GM12873 (cell line): ENCODE measurements at regions not wholly inside any gene's neighbourhood (a gene's known extent, or its start where the extent isn't known, plus 50 kb on each side); places are given as distances from the start of the nearest gene placed in this dataset.

ENCODE experiments used
- CTCF ChIP-seq: IDR thresholded peaks from 2 replicates; pipeline ENCODE4 v1.5.1; 2012; ENCODE audit warnings: low read depth, mild to moderate bottlenecking, moderate library complexity, low read length, control low read depth; ENCODE audit not compliant: insufficient read depth; ENCODE audit errors: missing control alignments

- no peak for TF ChIP-seq CTCF
These were observed 1862.5 kb downstream of the SUCLG1 start for GRCh38 chr2:82596581-82596980.

- no peak for TF ChIP-seq CTCF
These were observed 1867.4 kb downstream of the SUCLG1 start for GRCh38 chr2:82591718-82592117.

- TF ChIP-seq CTCF, result no peak
These were observed 1882.4 kb downstream of the SUCLG1 start for GRCh38 chr2:82576656-82577055.

GRCh38 chr2:82539280-82539621, 1919.8 kb downstream of the SUCLG1 start:
- TF ChIP-seq CTCF, result no peak

- TF ChIP-seq CTCF, result no peak
These were observed 1920.3 kb downstream of the SUCLG1 start for GRCh38 chr2:82538590-82539279.

- no peak for TF ChIP-seq CTCF
These were observed 1930.8 kb downstream of the SUCLG1 start for GRCh38 chr2:82528288-82528687.

- no peak for TF ChIP-seq CTCF
These were observed 1932.0 kb downstream of the SUCLG1 start for GRCh38 chr2:82527124-82527523.
